ENCODE measurements at regions not wholly inside any gene's neighbourhood (a gene's known extent, or its start where the extent isn't known, plus 50 kb on each side); places are given as distances from the start of the nearest gene placed in this dataset.

DNA sequence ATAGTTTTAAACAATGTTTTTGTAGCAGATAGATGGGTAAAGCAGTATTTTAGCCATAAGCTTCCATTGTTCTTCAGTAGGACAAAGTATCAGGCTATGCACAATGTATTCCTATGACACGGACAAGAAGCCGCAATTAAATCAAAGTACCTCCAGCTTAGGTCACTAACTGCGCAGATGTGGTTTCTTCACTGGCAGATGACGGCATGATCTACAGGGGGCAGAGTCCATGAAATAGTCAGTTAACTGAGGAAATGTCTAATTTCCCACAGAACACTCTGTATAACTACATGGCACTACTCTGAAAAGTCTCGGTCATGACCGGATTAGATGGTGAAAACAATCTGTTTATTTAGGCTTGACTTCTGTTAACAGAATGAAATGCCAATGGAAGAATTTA is 120.7 kb upstream of the TRPM3 start:
- no peak overlapping the region for H3K27ac ChIP-seq (ENCODE audit: insufficient read depth, low read depth, low read length)
- ChIA-PET CTCF (interaction anchor here (1.0 to 1.3 kb wide), 2 partner anchors 9 to 602 kb away, joined by 3 to 6 read pairs; no protein-coding TSS in a partner anchor), POLR2A (no interaction called here)
- DNase-seq (ENCODE audit: low read depth, low spot score) (no peak), FAIRE-seq (no peak)
- no peaks in the 10 kb centered on the region for H3K4me1 ChIP-seq (ENCODE audit: control insufficient read depth, extremely low read depth, insufficient read depth, low read length)
- H3K79me2 ChIP-seq (ENCODE audit: control insufficient read depth, insufficient read depth, low read length), result no peaks in the 10 kb centered on the region
- intact Hi-C loops (cut with micrococcal nuclease) (loop anchor here (10.0 kb wide), 1 partner anchor 167 kb away; no protein-coding TSS in a partner anchor), dilution Hi-C loops (cut with MboI; ENCODE audit: extremely low pct_ligation_motif_present, low sequenced_read_pairs) (no loop called here)
- peaks cover 0 to 2% of the 10 kb centered on the region in 2 experiments for H3K27me3 ChIP-seq (ENCODE audit: control insufficient read depth in 2 of 2, insufficient read depth in 2 of 2, low read length in 2 of 2)
- no peak overlapping the region for H3K4me3 ChIP-seq (replicated peaks in 1 of 3; ENCODE audit: insufficient read depth in 1 of 3, low read depth in 1 of 3, low read length in 3 of 3)
- TF ChIP-seq POLR2AphosphoS5 (IDR thresholded peaks at IDR 0.05; ENCODE audit: insufficient read depth, low read depth, low read length) (no peak), JUN (IDR thresholded peaks at IDR 0.05; ENCODE audit: borderline replicate concordance, insufficient read depth, insufficient read length, low read depth) (no peak), GATA2 (IDR thresholded peaks at IDR 0.05; ENCODE audit: insufficient read depth, insufficient read length, low read depth, low read length) (no peak), MYC (IDR thresholded peaks at IDR 0.05; ENCODE audit: low read depth, low read length) (no peak), POLR2A (IDR thresholded peaks at IDR 0.05; ENCODE audit: low read depth, low read length) (no peak), EZH2 (IDR thresholded peaks at IDR 0.05; ENCODE audit: borderline replicate concordance, low read depth, low read length, severe bottlenecking) (no peak), FOS (IDR thresholded peaks at IDR 0.05; ENCODE audit: borderline replicate concordance, insufficient read depth, low read length) (no peak)
- TF ChIP-seq, protein P1, sequence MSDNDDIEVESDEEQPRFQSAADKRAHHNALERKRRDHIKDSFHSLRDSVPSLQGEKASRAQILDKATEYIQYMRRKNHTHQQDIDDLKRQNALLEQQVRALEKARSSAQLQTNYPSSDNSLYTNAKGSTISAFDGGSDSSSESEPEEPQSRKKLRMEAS (IDR thresholded peaks at IDR 0.05; ENCODE audit: insufficient read depth, insufficient read length), result no peak
- TF ChIP-seq, protein P2, sequence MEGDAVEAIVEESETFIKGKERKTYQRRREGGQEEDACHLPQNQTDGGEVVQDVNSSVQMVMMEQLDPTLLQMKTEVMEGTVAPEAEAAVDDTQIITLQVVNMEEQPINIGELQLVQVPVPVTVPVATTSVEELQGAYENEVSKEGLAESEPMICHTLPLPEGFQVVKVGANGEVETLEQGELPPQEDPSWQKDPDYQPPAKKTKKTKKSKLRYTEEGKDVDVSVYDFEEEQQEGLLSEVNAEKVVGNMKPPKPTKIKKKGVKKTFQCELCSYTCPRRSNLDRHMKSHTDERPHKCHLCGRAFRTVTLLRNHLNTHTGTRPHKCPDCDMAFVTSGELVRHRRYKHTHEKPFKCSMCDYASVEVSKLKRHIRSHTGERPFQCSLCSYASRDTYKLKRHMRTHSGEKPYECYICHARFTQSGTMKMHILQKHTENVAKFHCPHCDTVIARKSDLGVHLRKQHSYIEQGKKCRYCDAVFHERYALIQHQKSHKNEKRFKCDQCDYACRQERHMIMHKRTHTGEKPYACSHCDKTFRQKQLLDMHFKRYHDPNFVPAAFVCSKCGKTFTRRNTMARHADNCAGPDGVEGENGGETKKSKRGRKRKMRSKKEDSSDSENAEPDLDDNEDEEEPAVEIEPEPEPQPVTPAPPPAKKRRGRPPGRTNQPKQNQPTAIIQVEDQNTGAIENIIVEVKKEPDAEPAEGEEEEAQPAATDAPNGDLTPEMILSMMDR (IDR thresholded peaks at IDR 0.05; ENCODE audit: extremely low read depth in 1 of 2, insufficient read depth in 1 of 2, low read depth in 1 of 2, low read length in 2 of 2), result no peak
- BruUV-seq (replicated peaks), result no TSS peak
- no peaks in the 10 kb centered on the region for H3K9me3 ChIP-seq (replicated peaks; ENCODE audit: control insufficient read depth, insufficient read depth, low read length)
- no peaks in the 10 kb centered on the region for H3K9me1 ChIP-seq (replicated peaks; ENCODE audit: control insufficient read depth, extremely low read depth, insufficient read depth, low read length)
- no peak overlapping the region for H3K4me2 ChIP-seq (ENCODE audit: insufficient read depth, low read length)
- no peak overlapping the region for H2AFZ ChIP-seq (ENCODE audit: low read depth, low read length)
- H3K9ac ChIP-seq (replicated peaks; ENCODE audit: extremely low read depth, insufficient read depth, low read length), result no peak overlapping the region
- H4K20me1 ChIP-seq (replicated peaks; ENCODE audit: control insufficient read depth, extremely low read depth, insufficient read depth, low read length), result no peaks in the 10 kb centered on the region
- no peaks in the 10 kb centered on the region for H3K36me3 ChIP-seq (ENCODE audit: control insufficient read depth in 2 of 2, extremely low read depth in 1 of 2, insufficient read depth in 2 of 2, low read length in 2 of 2)

Measured in endothelial cell of umbilical vein (primary cell).